ENCODE measurements at regions not wholly inside any gene's neighbourhood (a gene's known extent, or its start where the extent isn't known, plus 50 kb on each side); places are given as distances from the start of the nearest gene placed in this dataset.

- 84% methylated on average over 6 of the region's 6 CpGs for WGBS (ENCODE audit: insufficient coverage)
- ATAC-seq (replicated peaks in 1 of 4), result no peak
- Histone ChIP-seq H3K27ac (ENCODE audit: low read length) (no peak overlapping the region), H3K4me1 (ENCODE audit: control insufficient read depth in 1 of 2, extremely low read depth in 1 of 2, insufficient read depth in 2 of 2, low read length in 2 of 2) (no peaks in the 10 kb centered on the region), H3K27me3 (replicated peaks in 1 of 2; ENCODE audit: control insufficient read depth in 2 of 2, extremely low read depth in 1 of 2, insufficient read depth in 2 of 2, low read length in 1 of 2) (peaks cover 0 to 8% of the 10 kb centered on the region in 2 experiments), H3K9me3 (no peaks in the 10 kb centered on the region), H3K36me3 (ENCODE audit: control insufficient read depth in 2 of 2, extremely low read depth in 1 of 2, insufficient read depth in 1 of 2, low read length in 1 of 2) (no peaks in the 10 kb centered on the region), H3K4me3 (ENCODE audit: control insufficient read depth in 1 of 2, extremely low read depth in 1 of 2, low read length in 1 of 2) (no peak overlapping the region)
- CTCF ChIA-PET, result interaction anchor here in 1 of 2 donors (0.5 kb wide), 1 partner anchor 23 kb away, joined by 3 read pairs; no protein-coding TSS in a partner anchor
- Mint-ChIP-seq H3K4me1 (no peaks in the 10 kb centered on the region), H3K36me3 (no peaks in the 10 kb centered on the region), H3K27ac (no peak overlapping the region), H3K27me3 (peaks cover 5 to 9% of the 10 kb centered on the region in 2 donors), H3K4me3 (no peak overlapping the region), H3K9me3 (no peaks in the 10 kb centered on the region)
- DNase-seq, result no peak
- POLR2A ChIA-PET, result interaction anchor here in 1 of 2 donors (0.6 kb wide), 1 partner anchor 31 kb away, joined by 3 read pairs; no protein-coding TSS in a partner anchor
Observed at GRCh38 chr4:138659812-138660316, 355.7 kb upstream of the NOCT start.

- no peak overlapping the region for H3K27ac ChIP-seq (ENCODE audit: low read length)
- no peak overlapping the region for H3K4me3 Mint-ChIP-seq
- H3K9me3 ChIP-seq, result no peaks in the 10 kb centered on the region
- H3K4me1 ChIP-seq (ENCODE audit: control insufficient read depth in 1 of 2, extremely low read depth in 1 of 2, insufficient read depth in 2 of 2, low read length in 2 of 2), result no peaks in the 10 kb centered on the region
- no peak overlapping the region for H3K4me3 ChIP-seq (ENCODE audit: control insufficient read depth in 1 of 2, extremely low read depth in 1 of 2, low read length in 1 of 2)
- H3K27ac Mint-ChIP-seq, result no peak overlapping the region
- no peaks in the 10 kb centered on the region for H3K4me1 Mint-ChIP-seq
- POLR2A ChIA-PET, result no interaction called here
- DNase-seq, result no peak
- no peak for ATAC-seq (replicated peaks in 1 of 4)
- H3K27me3 ChIP-seq (replicated peaks in 1 of 2; ENCODE audit: control insufficient read depth in 2 of 2, extremely low read depth in 1 of 2, insufficient read depth in 2 of 2, low read length in 1 of 2), result peaks cover 0 to 8% of the 10 kb centered on the region in 2 experiments
- H3K9me3 Mint-ChIP-seq, result no peaks in the 10 kb centered on the region
- CTCF ChIA-PET, result interaction anchor here in 1 of 2 donors (0.5 kb wide), 1 partner anchor 23 kb away, joined by 3 read pairs; no protein-coding TSS in a partner anchor
- H3K36me3 ChIP-seq (ENCODE audit: control insufficient read depth in 2 of 2, extremely low read depth in 1 of 2, insufficient read depth in 1 of 2, low read length in 1 of 2), result no peaks in the 10 kb centered on the region
- peaks cover 5 to 9% of the 10 kb centered on the region in 2 donors for H3K27me3 Mint-ChIP-seq
- no peaks in the 10 kb centered on the region for H3K36me3 Mint-ChIP-seq
- WGBS (ENCODE audit: insufficient coverage), result 59% methylated on average over 4 of the region's 11 CpGs
Observed at GRCh38 chr4:138659037-138659811, 356.4 kb upstream of the NOCT start.

GRCh38 chr4:138658518-138658917, 357.1 kb upstream of the NOCT start:
- H3K4me1 Mint-ChIP-seq, result no peaks in the 10 kb centered on the region
- WGBS (ENCODE audit: insufficient coverage), result no CpG with 5 or more reads among the region's 2 CpGs
- peaks cover 0 to under 1% (median 0%) of the 10 kb centered on the region in 3 donors for H3K9me3 Mint-ChIP-seq
- H3K27me3 Mint-ChIP-seq, result peaks cover 5 to 9% of the 10 kb centered on the region in 2 donors
- Histone ChIP-seq H3K36me3 (ENCODE audit: control insufficient read depth in 2 of 2, extremely low read depth in 1 of 2, insufficient read depth in 1 of 2, low read length in 1 of 2) (no peaks in the 10 kb centered on the region), H3K4me3 (ENCODE audit: control insufficient read depth in 1 of 2, extremely low read depth in 1 of 2, low read length in 1 of 2) (no peak overlapping the region), H3K4me1 (ENCODE audit: control insufficient read depth in 1 of 2, extremely low read depth in 1 of 2, insufficient read depth in 2 of 2, low read length in 2 of 2) (no peaks in the 10 kb centered on the region), H3K9me3 (no peaks in the 10 kb centered on the region), H3K27me3 (replicated peaks in 1 of 2; ENCODE audit: control insufficient read depth in 2 of 2, extremely low read depth in 1 of 2, insufficient read depth in 2 of 2, low read length in 1 of 2) (peaks cover 0 to 8% of the 10 kb centered on the region in 2 experiments), H3K27ac (ENCODE audit: low read length) (no peak overlapping the region)
- ATAC-seq (replicated peaks in 1 of 4), result no peak
- ChIA-PET POLR2A (no interaction called here), CTCF (no interaction called here)
- H3K4me3 Mint-ChIP-seq, result no peak overlapping the region
- H3K27ac Mint-ChIP-seq, result no peak overlapping the region
- H3K36me3 Mint-ChIP-seq, result no peaks in the 10 kb centered on the region
- no peak for DNase-seq

DNA sequence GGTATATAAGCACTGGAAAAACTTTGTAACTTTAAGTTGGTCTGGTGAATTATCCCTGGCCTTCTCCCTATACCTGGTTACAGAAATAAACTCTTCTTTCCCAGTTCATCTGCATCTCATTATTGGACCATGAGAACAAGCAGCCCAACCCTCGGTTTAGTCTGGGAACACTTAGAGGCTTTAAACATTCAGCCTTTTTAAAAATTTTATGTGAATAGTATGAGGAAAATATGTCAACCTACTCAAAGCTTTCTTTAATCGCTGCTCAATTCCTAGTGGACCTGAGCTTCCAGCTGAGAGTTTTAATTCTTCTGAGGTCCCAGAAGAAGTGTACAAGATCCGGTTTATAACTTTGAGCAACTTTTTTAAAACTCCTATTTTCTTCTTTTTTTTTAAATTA, 358.6 kb upstream of the NOCT start:
- POLR2A ChIA-PET, result no interaction called here
- CTCF ChIA-PET, result no interaction called here
- Histone ChIP-seq H3K4me1 (ENCODE audit: control insufficient read depth in 1 of 2, extremely low read depth in 1 of 2, insufficient read depth in 2 of 2, low read length in 2 of 2) (no peaks in the 10 kb centered on the region), H3K9me3 (no peaks in the 10 kb centered on the region), H3K36me3 (ENCODE audit: control insufficient read depth in 2 of 2, extremely low read depth in 1 of 2, insufficient read depth in 1 of 2, low read length in 1 of 2) (no peaks in the 10 kb centered on the region), H3K27ac (ENCODE audit: low read length) (no peak overlapping the region), H3K27me3 (replicated peaks in 1 of 2; ENCODE audit: control insufficient read depth in 2 of 2, extremely low read depth in 1 of 2, insufficient read depth in 2 of 2, low read length in 1 of 2) (peaks cover 0 to 8% of the 10 kb centered on the region in 2 experiments), H3K4me3 (ENCODE audit: control insufficient read depth in 1 of 2, extremely low read depth in 1 of 2, low read length in 1 of 2) (no peak overlapping the region)
- ATAC-seq (replicated peaks in 1 of 4) (no peak), DNase-seq (no peak)
- no peak overlapping the region for H3K4me3 Mint-ChIP-seq
- 67% methylated on average over 1 of the region's 3 CpGs for WGBS (ENCODE audit: insufficient coverage)
- H3K9me3 Mint-ChIP-seq, result peaks cover 0 to 8% (median 0%) of the 10 kb centered on the region in 3 donors
- peaks cover 5 to 9% of the 10 kb centered on the region in 2 donors for H3K27me3 Mint-ChIP-seq
- no peak overlapping the region for H3K27ac Mint-ChIP-seq
- H3K4me1 Mint-ChIP-seq, result no peaks in the 10 kb centered on the region
- no peaks in the 10 kb centered on the region for H3K36me3 Mint-ChIP-seq

GRCh38 chr4:138655985-138656384, 359.6 kb upstream of the NOCT start:
- Mint-ChIP-seq H3K4me3 (no peak overlapping the region), H3K27me3 (peaks cover 5 to 9% of the 10 kb centered on the region in 2 donors), H3K9me3 (peaks cover 0 to 11% (median 0%) of the 10 kb centered on the region in 3 donors), H3K27ac (no peak overlapping the region), H3K36me3 (no peaks in the 10 kb centered on the region), H3K4me1 (no peaks in the 10 kb centered on the region)
- ChIA-PET CTCF (no interaction called here), POLR2A (no interaction called here)
- Histone ChIP-seq H3K27ac (ENCODE audit: low read length) (no peak overlapping the region), H3K4me3 (ENCODE audit: control insufficient read depth in 1 of 2, extremely low read depth in 1 of 2, low read length in 1 of 2) (no peak overlapping the region), H3K9me3 (no peaks in the 10 kb centered on the region), H3K27me3 (replicated peaks in 1 of 2; ENCODE audit: control insufficient read depth in 2 of 2, extremely low read depth in 1 of 2, insufficient read depth in 2 of 2, low read length in 1 of 2) (peaks cover 0 to 8% of the 10 kb centered on the region in 2 experiments), H3K36me3 (ENCODE audit: control insufficient read depth in 2 of 2, extremely low read depth in 1 of 2, insufficient read depth in 1 of 2, low read length in 1 of 2) (no peaks in the 10 kb centered on the region), H3K4me1 (ENCODE audit: control insufficient read depth in 1 of 2, extremely low read depth in 1 of 2, insufficient read depth in 2 of 2, low read length in 2 of 2) (no peaks in the 10 kb centered on the region)
- DNase-seq (no peak), ATAC-seq (replicated peaks in 1 of 4) (no peak)
- no CpG with 5 or more reads among the region's 3 CpGs for WGBS (ENCODE audit: insufficient coverage)

- H3K4me1 Mint-ChIP-seq, result no peaks in the 10 kb centered on the region
- peaks cover 0 to 11% (median 0%) of the 10 kb centered on the region in 3 donors for H3K9me3 Mint-ChIP-seq
- no peaks in the 10 kb centered on the region for H3K36me3 Mint-ChIP-seq
- Histone ChIP-seq H3K27me3 (replicated peaks in 1 of 2; ENCODE audit: control insufficient read depth in 2 of 2, extremely low read depth in 1 of 2, insufficient read depth in 2 of 2, low read length in 1 of 2) (peaks cover 0 to 8% of the 10 kb centered on the region in 2 experiments), H3K4me3 (ENCODE audit: control insufficient read depth in 1 of 2, extremely low read depth in 1 of 2, low read length in 1 of 2) (no peak overlapping the region), H3K27ac (ENCODE audit: low read length) (no peak overlapping the region), H3K36me3 (ENCODE audit: control insufficient read depth in 2 of 2, extremely low read depth in 1 of 2, insufficient read depth in 1 of 2, low read length in 1 of 2) (no peaks in the 10 kb centered on the region), H3K4me1 (ENCODE audit: control insufficient read depth in 1 of 2, extremely low read depth in 1 of 2, insufficient read depth in 2 of 2, low read length in 2 of 2) (no peaks in the 10 kb centered on the region), H3K9me3 (no peaks in the 10 kb centered on the region)
- POLR2A ChIA-PET, result no interaction called here
- DNase-seq, result no peak
- no peak for ATAC-seq (replicated peaks in 1 of 4)
- no peak overlapping the region for H3K27ac Mint-ChIP-seq
- H3K4me3 Mint-ChIP-seq, result no peak overlapping the region
- CTCF ChIA-PET, result interaction anchor here in 1 of 2 donors (1.6 kb wide), 1 partner anchor 25 kb away, joined by 4 read pairs; no protein-coding TSS in a partner anchor
- WGBS (ENCODE audit: insufficient coverage), result no CpG with 5 or more reads among the region's 1 CpG
- H3K27me3 Mint-ChIP-seq, result peaks cover 5 to 9% of the 10 kb centered on the region in 2 donors
Observed at GRCh38 chr4:138655286-138655685, 360.3 kb upstream of the NOCT start.

Measured in T-cell (primary cell).